Stimulated activated naive B cell treated with anti-CD40 and anti-IgM and Interleukin-4, amounts not matched to agents 10 μg/mL and 1 μg/mL and 100 μg/mL, for 72 hours (primary cell): ENCODE measurements at regions not wholly inside any gene's neighbourhood (a gene's known extent, or its start where the extent isn't known, plus 50 kb on each side); places are given as distances from the start of the nearest gene placed in this dataset.

ENCODE experiments used
- ATAC-seq, 2 donors: fragments of 150-1000 bp; cut with Tn5 transposase; replicated peaks; 2 replicates each; pipeline ENCODE4 v1.10.0; 2021; ENCODE audit warnings: moderate library complexity in 1 of 2
- DNase-seq: peaks from one replicate; pipeline ENCODE4 v3.0.0; 2021
- H3K27ac Mint-ChIP-seq: one replicate; pipeline ENCODE4 v1.8.0; 2022; ENCODE audit warnings: mild to moderate bottlenecking, mixed read lengths
- H3K27me3 Mint-ChIP-seq, 2 donors: one replicate each; pipeline ENCODE4 v1.8.0; 2022; ENCODE audit warnings: mixed read lengths in 2 of 2
- H3K36me3 Mint-ChIP-seq, 2 donors: one replicate each; pipeline ENCODE4 v1.8.0; 2022; ENCODE audit warnings: mixed read lengths in 2 of 2, mild to moderate bottlenecking in 1 of 2
- H3K4me1 Mint-ChIP-seq, 2 donors: one replicate each; pipeline ENCODE4 v1.8.0; 2022; ENCODE audit warnings: mixed read lengths in 2 of 2, mild to moderate bottlenecking in 1 of 2
- H3K4me3 Mint-ChIP-seq, 2 donors: one replicate each; pipeline ENCODE4 v1.8.0; 2022; ENCODE audit warnings: mild to moderate bottlenecking in 2 of 2, mixed read lengths in 2 of 2, moderate library complexity in 1 of 2
- H3K9me3 Mint-ChIP-seq, 2 donors: one replicate each; pipeline ENCODE4 v1.8.0; 2022; ENCODE audit warnings: mixed read lengths in 2 of 2, mild to moderate bottlenecking in 1 of 2

DNA sequence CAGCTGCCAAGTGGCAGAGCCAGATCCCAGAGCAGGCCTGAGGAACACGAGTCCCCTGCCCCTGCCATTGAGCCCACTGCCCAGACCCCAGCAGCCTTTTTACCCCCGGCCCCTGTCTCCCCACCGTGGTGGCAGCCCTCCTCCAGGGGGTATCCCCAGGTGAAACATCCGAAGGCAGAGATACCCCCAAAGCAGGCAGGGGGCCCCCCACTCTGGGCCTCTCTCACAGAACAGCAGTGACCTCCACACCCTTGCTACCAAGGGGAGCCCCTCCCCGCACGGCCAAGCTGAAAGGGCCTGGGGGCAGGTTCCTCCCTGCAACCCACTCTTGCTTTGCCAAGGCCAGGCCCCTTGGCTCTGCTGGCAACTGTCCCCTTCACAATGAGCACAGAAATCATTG is 142.2 kb downstream of the ENGASE start:
- DNase-seq: no peak
- no peaks in the 10 kb centered on the region for H3K9me3 Mint-ChIP-seq
- no peak for ATAC-seq
- H3K4me1 Mint-ChIP-seq: peaks cover 6 to 9% of the 10 kb centered on the region in 2 donors
- H3K4me3 Mint-ChIP-seq: no peak overlapping the region
- H3K27ac Mint-ChIP-seq: no peak overlapping the region
- peaks cover 66 to 89% of the 10 kb centered on the region in 2 donors for H3K27me3 Mint-ChIP-seq
- no peaks in the 10 kb centered on the region for H3K36me3 Mint-ChIP-seq

DNA sequence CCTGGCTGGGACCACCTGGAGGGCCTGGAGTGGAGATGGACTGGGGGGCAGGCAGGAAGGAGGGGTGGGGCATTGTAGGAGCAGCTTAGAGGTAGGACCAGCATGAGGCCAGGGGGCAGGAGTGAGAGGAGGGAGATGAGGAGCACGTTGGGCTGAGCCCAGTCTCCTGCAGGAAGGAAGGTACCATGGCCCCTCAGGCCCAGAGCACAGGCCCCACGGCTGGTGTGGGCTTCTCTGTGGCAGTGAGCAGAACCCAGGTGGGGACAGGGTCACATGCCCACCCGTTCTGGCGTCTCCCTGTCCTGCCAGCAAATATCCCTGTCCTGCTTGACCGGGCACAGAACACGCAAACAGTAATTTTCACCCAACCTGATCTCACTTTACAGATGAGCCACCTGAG is 141.8 kb downstream of the ENGASE start:
- Mint-ChIP-seq H3K4me1 (peaks cover 6 to 9% of the 10 kb centered on the region in 2 donors), H3K9me3 (no peaks in the 10 kb centered on the region), H3K36me3 (no peaks in the 10 kb centered on the region), H3K27me3 (peaks cover 66 to 89% of the 10 kb centered on the region in 2 donors), H3K27ac (no peak overlapping the region), H3K4me3 (no peak overlapping the region)
- no peak for ATAC-seq
- no peak for DNase-seq

- DNase-seq (no peak), ATAC-seq (no peak)
- H3K27ac Mint-ChIP-seq: no peak overlapping the region
- H3K36me3 Mint-ChIP-seq: no peaks in the 10 kb centered on the region
- peaks cover 5 to 7% of the 10 kb centered on the region in 2 donors for H3K4me1 Mint-ChIP-seq
- no peak overlapping the region for H3K4me3 Mint-ChIP-seq
- H3K27me3 Mint-ChIP-seq: peaks cover 69 to 89% of the 10 kb centered on the region in 2 donors
- no peaks in the 10 kb centered on the region for H3K9me3 Mint-ChIP-seq
These were observed 141.0 kb downstream of the ENGASE start for GRCh38 chr17:79215631-79216030.

- H3K27me3 Mint-ChIP-seq: peaks cover 68 to 89% of the 10 kb centered on the region in 2 donors
- H3K9me3 Mint-ChIP-seq: no peaks in the 10 kb centered on the region
- no peak overlapping the region for H3K4me3 Mint-ChIP-seq
- H3K27ac Mint-ChIP-seq: no peak overlapping the region
- H3K36me3 Mint-ChIP-seq: no peaks in the 10 kb centered on the region
- DNase-seq (no peak), ATAC-seq (no peak)
- peaks cover 0 to 1% of the 10 kb centered on the region in 2 donors for H3K4me1 Mint-ChIP-seq
These were observed 140.4 kb downstream of the ENGASE start for GRCh38 chr17:79214940-79215604.

DNA sequence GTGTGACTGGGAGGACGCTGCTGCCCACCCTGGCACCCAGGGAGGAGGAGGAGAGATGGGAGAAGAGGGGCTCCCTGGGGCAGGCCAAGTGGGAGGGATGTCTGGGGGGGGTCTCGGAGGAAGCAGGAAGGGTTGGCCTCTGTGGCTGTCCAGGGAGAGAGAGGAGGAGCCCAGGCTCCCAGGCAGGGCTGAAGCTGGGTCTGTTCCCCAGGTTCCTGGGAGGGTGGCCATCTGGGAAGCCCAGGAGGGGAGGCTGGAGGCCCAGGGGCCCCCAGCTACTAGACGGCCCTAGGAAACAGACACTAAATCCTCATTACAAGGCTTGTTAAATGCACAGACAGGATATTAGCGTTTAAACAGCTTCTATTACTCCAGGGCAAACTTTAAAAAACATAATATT is 139.8 kb downstream of the ENGASE start:
- peaks cover 68 to 88% of the 10 kb centered on the region in 2 donors for H3K27me3 Mint-ChIP-seq
- no peak overlapping the region for H3K27ac Mint-ChIP-seq
- DNase-seq (no peak), ATAC-seq (no peak)
- no peaks in the 10 kb centered on the region for H3K4me1 Mint-ChIP-seq
- no peaks in the 10 kb centered on the region for H3K36me3 Mint-ChIP-seq
- no peaks in the 10 kb centered on the region for H3K9me3 Mint-ChIP-seq
- H3K4me3 Mint-ChIP-seq: no peak overlapping the region

DNA sequence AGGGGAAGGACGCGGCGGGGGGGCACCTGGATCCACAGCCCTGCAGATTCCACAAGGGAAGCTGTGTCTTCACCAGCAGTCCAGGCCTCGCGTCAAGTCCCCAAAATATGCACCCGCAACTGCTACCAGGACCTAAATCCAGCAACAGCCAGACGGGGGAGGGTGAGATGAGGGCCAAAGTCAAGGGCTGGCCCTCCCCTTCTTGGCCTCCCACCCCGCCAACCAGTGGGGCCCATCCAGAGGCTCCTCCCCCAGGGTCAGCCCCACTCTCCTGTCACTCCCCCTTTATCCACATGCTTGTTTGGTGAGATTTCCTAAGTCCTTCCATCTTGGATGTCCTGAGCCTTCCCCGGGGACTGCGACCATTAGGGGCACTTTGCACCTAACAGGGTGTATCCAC is 138.7 kb downstream of the ENGASE start:
- H3K4me1 Mint-ChIP-seq: no peaks in the 10 kb centered on the region
- no peak overlapping the region for H3K4me3 Mint-ChIP-seq
- no peak for ATAC-seq
- DNase-seq: no peak
- H3K27me3 Mint-ChIP-seq: peaks cover 72 to 89% of the 10 kb centered on the region in 2 donors
- H3K27ac Mint-ChIP-seq: no peak overlapping the region
- no peaks in the 10 kb centered on the region for H3K9me3 Mint-ChIP-seq
- no peaks in the 10 kb centered on the region for H3K36me3 Mint-ChIP-seq

DNA sequence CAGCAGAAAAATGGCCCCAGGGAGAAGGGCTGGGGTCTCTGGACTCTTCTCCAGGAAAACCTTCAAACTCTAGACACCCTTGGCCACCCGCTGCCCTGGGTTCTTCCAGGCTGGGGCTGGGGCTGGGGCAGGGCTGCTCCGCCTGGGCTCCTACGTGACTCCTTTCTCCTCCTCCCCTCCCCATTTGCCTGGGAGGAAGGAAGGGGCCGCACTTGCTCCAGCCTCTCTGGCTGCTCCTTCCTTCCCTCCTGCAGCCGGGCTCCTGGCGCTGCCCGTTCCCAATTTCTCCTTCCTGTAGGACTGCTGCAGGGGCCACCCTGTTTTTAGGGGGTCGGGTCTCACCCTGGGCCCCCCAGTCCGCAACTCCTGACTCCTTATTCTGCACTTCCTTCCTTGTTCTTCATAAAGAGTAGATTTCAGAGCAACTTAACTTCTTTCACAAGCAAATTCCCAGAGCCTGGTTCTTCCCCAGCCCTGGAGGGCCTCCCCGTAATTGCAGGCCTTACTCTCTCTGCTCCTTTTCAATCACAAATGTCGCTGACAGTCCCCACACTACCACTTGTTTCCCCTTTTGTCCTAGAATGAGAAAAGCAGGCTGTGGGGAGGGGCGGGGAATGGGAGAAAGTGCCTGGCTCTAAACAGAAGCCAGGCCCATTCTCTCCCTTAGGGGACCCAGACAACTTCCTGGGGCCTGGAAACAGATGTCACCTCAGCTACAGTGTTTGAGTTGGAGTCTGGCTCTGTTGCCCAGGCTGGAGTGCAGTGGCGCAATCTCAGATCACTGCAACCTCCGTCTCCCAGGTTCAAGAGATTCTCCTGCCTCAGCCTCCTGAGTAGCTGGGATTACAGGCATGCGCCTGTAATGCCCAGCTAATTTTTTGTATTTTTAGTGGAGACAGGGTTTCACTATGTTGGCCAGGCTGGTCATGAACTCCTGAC is 137.8 kb downstream of the ENGASE start:
- no peaks in the 10 kb centered on the region for H3K4me1 Mint-ChIP-seq
- no peaks in the 10 kb centered on the region for H3K36me3 Mint-ChIP-seq
- no peaks in the 10 kb centered on the region for H3K9me3 Mint-ChIP-seq
- no peak for ATAC-seq
- no peak overlapping the region for H3K4me3 Mint-ChIP-seq
- peaks cover 64 to 86% of the 10 kb centered on the region in 2 donors for H3K27me3 Mint-ChIP-seq
- no peak for DNase-seq
- H3K27ac Mint-ChIP-seq: no peak overlapping the region

DNA sequence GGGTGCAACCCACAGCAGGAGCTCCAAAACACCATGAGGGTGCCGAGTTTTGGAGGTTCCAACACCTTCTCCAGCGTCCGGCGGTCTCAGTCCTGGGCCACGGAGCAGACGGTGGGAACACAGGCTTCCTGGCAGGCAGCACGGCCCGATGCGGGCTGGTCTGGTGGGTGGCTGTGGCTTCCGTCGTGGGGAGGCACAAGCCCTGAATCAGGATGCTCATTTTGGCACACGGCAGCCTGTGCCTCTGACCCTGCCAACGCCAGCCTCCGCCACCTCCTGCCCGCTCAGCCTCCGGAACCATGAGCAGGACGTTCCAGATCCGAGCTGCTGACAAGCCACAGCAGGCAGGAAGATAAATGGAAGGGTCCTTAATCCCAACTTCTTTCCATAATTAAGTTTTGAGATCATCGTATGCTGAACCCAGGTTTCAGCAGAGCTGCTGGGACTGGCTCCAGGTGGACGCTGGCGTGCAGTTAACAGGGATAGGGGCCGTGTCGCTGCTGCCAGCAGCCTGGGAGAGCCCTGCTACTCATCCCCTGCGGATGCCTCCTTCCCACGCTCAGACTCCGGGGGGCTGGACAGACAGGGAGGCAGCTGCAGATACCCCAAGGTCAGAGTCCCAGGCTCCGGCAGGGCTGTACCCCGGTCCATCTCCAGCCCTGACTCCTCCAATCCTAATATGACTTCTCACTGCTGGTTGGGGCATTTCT is 136.6 kb downstream of the ENGASE start:
- Mint-ChIP-seq H3K9me3 (no peaks in the 10 kb centered on the region), H3K27me3 (peaks cover 52 to 78% of the 10 kb centered on the region in 2 donors)

DNA sequence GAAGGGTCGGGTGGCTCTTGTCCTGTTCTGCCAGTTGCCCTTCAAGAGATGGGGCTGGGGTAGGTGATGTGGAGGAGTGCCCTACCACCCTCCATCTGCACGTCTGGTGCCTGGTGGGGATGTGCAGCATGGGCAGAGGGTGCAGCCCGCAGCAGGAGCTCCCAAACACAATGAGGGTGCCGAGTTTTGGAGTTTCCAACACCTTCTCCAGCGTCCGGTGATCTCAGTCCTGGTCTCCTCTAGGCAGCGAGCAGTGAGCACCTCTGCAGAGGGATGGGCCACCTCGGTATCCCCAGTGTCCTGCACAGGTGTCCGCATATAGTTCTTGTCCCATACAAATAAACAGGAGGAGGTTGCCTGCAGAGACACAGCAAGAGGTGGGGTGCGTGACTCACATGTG is 136.0 kb downstream of the ENGASE start:
- Mint-ChIP-seq H3K4me3 (no peak overlapping the region), H3K27ac (no peak overlapping the region), H3K4me1 (no peaks in the 10 kb centered on the region), H3K9me3 (no peaks in the 10 kb centered on the region), H3K27me3 (peaks cover 52 to 72% of the 10 kb centered on the region in 2 donors), H3K36me3 (no peaks in the 10 kb centered on the region)
- no peak for DNase-seq
- no peak for ATAC-seq

More for the DNA sequence above, 136.6 kb downstream of the ENGASE start:
- ATAC-seq (no peak), DNase-seq (no peak)
- no peak overlapping the region for H3K4me3 Mint-ChIP-seq
- no peak overlapping the region for H3K27ac Mint-ChIP-seq
- no peaks in the 10 kb centered on the region for H3K4me1 Mint-ChIP-seq
- no peaks in the 10 kb centered on the region for H3K36me3 Mint-ChIP-seq

- no peak for DNase-seq
- no peak for ATAC-seq
- H3K9me3 Mint-ChIP-seq: peaks cover 0 to 1% of the 10 kb centered on the region in 2 donors
- H3K27me3 Mint-ChIP-seq: peaks cover 45 to 46% of the 10 kb centered on the region in 2 donors
- no peak overlapping the region for H3K27ac Mint-ChIP-seq
- H3K4me1 Mint-ChIP-seq: no peaks in the 10 kb centered on the region
- no peaks in the 10 kb centered on the region for H3K36me3 Mint-ChIP-seq
- no peak overlapping the region for H3K4me3 Mint-ChIP-seq
These were observed 133.3 kb downstream of the ENGASE start for GRCh38 chr17:79207960-79208359.

- DNase-seq (no peak), ATAC-seq (no peak)
- H3K9me3 Mint-ChIP-seq: peaks cover 0 to 1% of the 10 kb centered on the region in 2 donors
- H3K27me3 Mint-ChIP-seq: peaks cover 29 to 47% of the 10 kb centered on the region in 2 donors
- no peak overlapping the region for H3K4me3 Mint-ChIP-seq
- H3K36me3 Mint-ChIP-seq: no peaks in the 10 kb centered on the region
- no peaks in the 10 kb centered on the region for H3K4me1 Mint-ChIP-seq
- no peak overlapping the region for H3K27ac Mint-ChIP-seq
These were observed 131.1 kb downstream of the ENGASE start for GRCh38 chr17:79205688-79206205.

DNA sequence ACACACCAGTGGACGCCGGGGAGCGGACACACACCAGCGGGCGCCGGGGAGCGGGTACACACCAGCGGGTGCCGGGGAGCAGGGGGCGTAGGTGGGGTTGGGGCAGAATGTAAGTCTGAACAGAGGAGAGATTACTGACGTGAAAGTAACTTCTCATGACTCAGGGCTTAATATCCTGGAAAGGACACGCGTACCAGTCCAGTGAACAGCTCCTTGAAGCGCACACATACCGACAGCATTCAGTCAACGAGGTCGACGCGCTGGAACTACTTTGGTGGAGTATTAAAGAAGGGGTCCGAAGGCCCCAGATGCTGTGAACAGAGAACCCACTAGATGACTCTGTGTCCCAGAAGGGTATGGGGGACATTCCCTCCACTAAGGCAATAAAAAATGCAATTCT is 129.6 kb downstream of the ENGASE start:
- peaks cover 23 to 44% of the 10 kb centered on the region in 2 donors for H3K27me3 Mint-ChIP-seq
- no peak for ATAC-seq

GRCh38 chr17:79203657-79204056 is 129.0 kb downstream of the ENGASE start:
- no peak for ATAC-seq

More for the DNA sequence above, 129.6 kb downstream of the ENGASE start:
- H3K36me3 Mint-ChIP-seq: no peaks in the 10 kb centered on the region
- peaks cover 0 to 1% of the 10 kb centered on the region in 2 donors for H3K9me3 Mint-ChIP-seq
- H3K27ac Mint-ChIP-seq: no peak overlapping the region
- H3K4me3 Mint-ChIP-seq: no peak overlapping the region
- no peak for DNase-seq
- H3K4me1 Mint-ChIP-seq: no peaks in the 10 kb centered on the region

DNA sequence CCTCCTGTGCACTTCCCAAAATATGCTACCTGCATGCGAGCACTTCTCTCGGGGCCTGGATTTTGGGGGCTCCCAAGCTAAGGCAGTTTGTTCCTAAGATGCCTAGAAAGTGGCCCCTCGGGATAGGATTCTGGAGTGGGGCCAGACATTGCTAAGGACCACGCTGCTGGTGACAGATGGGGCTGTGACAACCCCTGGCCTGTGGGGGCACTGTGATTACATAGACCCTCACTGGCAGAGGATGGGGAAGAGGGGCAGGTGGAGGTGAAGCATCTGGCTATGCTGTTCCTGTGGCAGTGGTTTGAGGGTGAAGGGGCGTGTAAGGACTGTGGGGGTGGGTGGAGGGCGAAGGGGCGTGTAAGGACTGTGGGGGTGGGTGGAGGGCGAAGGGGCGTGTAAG is 128.4 kb downstream of the ENGASE start:
- no peak overlapping the region for H3K4me3 Mint-ChIP-seq
- no peaks in the 10 kb centered on the region for H3K36me3 Mint-ChIP-seq
- H3K27me3 Mint-ChIP-seq: peaks cover 28 to 36% of the 10 kb centered on the region in 2 donors
- H3K27ac Mint-ChIP-seq: peak overlapping the region; percentile 66
- ATAC-seq (no peak), DNase-seq (no peak)
- H3K4me1 Mint-ChIP-seq: no peaks in the 10 kb centered on the region
- peaks cover 0 to 1% of the 10 kb centered on the region in 2 donors for H3K9me3 Mint-ChIP-seq

More at GRCh38 chr17:79203657-79204056, 129.0 kb downstream of the ENGASE start:
- H3K4me3 Mint-ChIP-seq: no peak overlapping the region
- H3K27me3 Mint-ChIP-seq: peaks cover 23 to 38% of the 10 kb centered on the region in 2 donors
- DNase-seq: no peak
- H3K27ac Mint-ChIP-seq: no peak overlapping the region
- H3K9me3 Mint-ChIP-seq: peaks cover 0 to 1% of the 10 kb centered on the region in 2 donors
- no peaks in the 10 kb centered on the region for H3K4me1 Mint-ChIP-seq
- H3K36me3 Mint-ChIP-seq: no peaks in the 10 kb centered on the region
